ENCODE measurements at regions not wholly inside any gene's neighbourhood (a gene's known extent, or its start where the extent isn't known, plus 50 kb on each side); places are given as distances from the start of the nearest gene placed in this dataset.

GRCh38 chr2:12314127-12314760 lies 402.5 kb upstream of the TRIB2 start:
- no peak for DNase-seq (ENCODE audit: low read depth in 2 of 2)

GRCh38 chr2:12315224-12315623 lies 401.5 kb upstream of the TRIB2 start:
- DNase-seq (ENCODE audit: low read depth in 2 of 2): no peak

- DNase-seq (ENCODE audit: low read depth in 2 of 2): no peak
These were observed 400.3 kb upstream of the TRIB2 start for GRCh38 chr2:12316476-12316875.

- DNase-seq (ENCODE audit: low read depth in 2 of 2): no peak
These were observed 399.4 kb upstream of the TRIB2 start for GRCh38 chr2:12317286-12317685.

- no peak for DNase-seq (ENCODE audit: low read depth in 2 of 2)
These were observed 398.8 kb upstream of the TRIB2 start for GRCh38 chr2:12317814-12318426.

- DNase-seq (ENCODE audit: low read depth in 2 of 2): no peak
These were observed 398.2 kb upstream of the TRIB2 start for GRCh38 chr2:12318427-12319057.

- DNase-seq (ENCODE audit: low read depth in 2 of 2): no peak
These were observed 396.6 kb upstream of the TRIB2 start for GRCh38 chr2:12320027-12320734.

- no peak for DNase-seq (ENCODE audit: low read depth in 2 of 2)
These were observed 395.6 kb upstream of the TRIB2 start for GRCh38 chr2:12320991-12321641.

- no peak for DNase-seq (ENCODE audit: low read depth in 2 of 2)
These were observed 394.9 kb upstream of the TRIB2 start for GRCh38 chr2:12321886-12322285.

- DNase-seq (ENCODE audit: low read depth in 2 of 2): no peak
These were observed 390.9 kb upstream of the TRIB2 start for GRCh38 chr2:12325806-12326205.

- no peak for DNase-seq (ENCODE audit: low read depth in 2 of 2)
These were observed 390.1 kb upstream of the TRIB2 start for GRCh38 chr2:12326449-12327190.

- no peak for DNase-seq (ENCODE audit: low read depth in 2 of 2)
These were observed 385.8 kb upstream of the TRIB2 start for GRCh38 chr2:12330916-12331315.

- no peak for DNase-seq (ENCODE audit: low read depth in 2 of 2)
These were observed 385.0 kb upstream of the TRIB2 start for GRCh38 chr2:12331698-12332097.

- no peak for DNase-seq (ENCODE audit: low read depth in 2 of 2)
These were observed 383.4 kb upstream of the TRIB2 start for GRCh38 chr2:12333293-12333692.

GRCh38 chr2:12334412-12334966 lies 382.2 kb upstream of the TRIB2 start:
- DNase-seq (ENCODE audit: low read depth in 2 of 2): no peak

- DNase-seq (ENCODE audit: low read depth in 2 of 2): no peak
These were observed 381.6 kb upstream of the TRIB2 start for GRCh38 chr2:12335131-12335530.

GRCh38 chr2:12335995-12336394 lies 380.7 kb upstream of the TRIB2 start:
- DNase-seq (ENCODE audit: low read depth in 2 of 2): no peak

- no peak for DNase-seq (ENCODE audit: low read depth in 2 of 2)
These were observed 377.6 kb upstream of the TRIB2 start for GRCh38 chr2:12338946-12339697.

- DNase-seq (ENCODE audit: low read depth in 2 of 2): no peak
These were observed 376.6 kb upstream of the TRIB2 start for GRCh38 chr2:12340164-12340563.

- DNase-seq (ENCODE audit: low read depth in 2 of 2): no peak
These were observed 375.5 kb upstream of the TRIB2 start for GRCh38 chr2:12341215-12341614.
